Cerebellar cortex (tissue), 1 donor: ENCODE measurements at regions not wholly inside any gene's neighbourhood (a gene's known extent, or its start where the extent isn't known, plus 50 kb on each side); places are given as distances from the start of the nearest gene placed in this dataset.

Source experiments
- DNase-seq: peaks from one replicate; pipeline ENCODE4 v3.0.0-alpha.2; 2015; ENCODE audit warnings: low spot score

- peak; percentile 75 for DNase-seq
Observed at GRCh38 chr2:172230889-172231401, 128.2 kb upstream of the DLX2 start.

DNA sequence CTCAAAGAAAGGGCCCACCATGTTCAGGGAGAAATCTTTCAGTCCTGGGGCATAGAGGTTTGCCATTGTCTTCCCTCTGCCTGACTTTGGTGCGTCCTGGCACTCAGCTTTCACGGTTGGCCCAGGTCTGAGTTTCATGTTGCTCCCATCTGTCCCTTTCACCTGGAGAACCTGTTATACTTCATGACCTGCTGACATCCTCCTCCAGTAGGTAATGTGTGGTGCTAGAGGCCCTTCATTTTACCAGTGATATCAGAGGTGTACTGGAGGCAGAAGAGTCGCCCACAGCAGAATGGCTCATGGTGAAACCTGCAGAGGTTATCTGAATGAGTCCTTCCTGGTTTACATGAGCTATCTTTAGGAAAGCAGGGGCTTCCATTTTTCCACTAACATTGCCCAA is 128.8 kb upstream of the DLX2 start:
- peak; percentile 86 for DNase-seq

DNA sequence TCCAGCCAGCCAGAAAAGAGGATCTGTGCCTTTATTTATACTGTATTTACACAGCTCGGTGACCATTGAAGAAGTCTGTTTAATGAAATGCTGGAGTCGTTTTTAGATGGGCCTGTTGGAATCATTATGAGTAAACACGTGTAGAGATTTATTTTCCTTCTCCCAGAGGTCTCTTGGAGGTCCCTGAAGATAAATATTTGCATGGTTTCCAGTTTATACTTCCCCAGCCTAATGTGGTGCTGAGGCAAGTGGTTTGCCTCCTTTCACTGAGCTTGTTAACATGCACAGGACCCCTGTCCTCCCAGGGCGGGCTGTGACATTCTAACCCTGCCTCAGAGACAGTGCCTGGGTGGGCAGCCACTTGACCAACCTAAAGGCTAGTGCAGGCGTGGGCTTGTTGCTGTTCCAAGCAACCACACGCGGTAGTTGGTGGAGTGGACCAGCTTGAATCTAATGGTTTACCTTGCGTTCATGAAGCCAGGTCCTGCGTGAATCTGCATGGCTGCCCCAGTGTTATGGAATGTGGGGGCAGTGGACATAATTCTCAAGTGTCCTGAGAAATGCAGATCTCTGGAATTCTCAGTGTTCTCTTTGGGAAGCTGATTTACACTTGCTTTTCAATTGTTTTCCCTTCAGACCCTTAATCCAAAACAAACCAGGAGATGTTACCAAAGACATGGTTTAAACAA is 130.2 kb upstream of the DLX2 start:
- no peak for DNase-seq

DNA sequence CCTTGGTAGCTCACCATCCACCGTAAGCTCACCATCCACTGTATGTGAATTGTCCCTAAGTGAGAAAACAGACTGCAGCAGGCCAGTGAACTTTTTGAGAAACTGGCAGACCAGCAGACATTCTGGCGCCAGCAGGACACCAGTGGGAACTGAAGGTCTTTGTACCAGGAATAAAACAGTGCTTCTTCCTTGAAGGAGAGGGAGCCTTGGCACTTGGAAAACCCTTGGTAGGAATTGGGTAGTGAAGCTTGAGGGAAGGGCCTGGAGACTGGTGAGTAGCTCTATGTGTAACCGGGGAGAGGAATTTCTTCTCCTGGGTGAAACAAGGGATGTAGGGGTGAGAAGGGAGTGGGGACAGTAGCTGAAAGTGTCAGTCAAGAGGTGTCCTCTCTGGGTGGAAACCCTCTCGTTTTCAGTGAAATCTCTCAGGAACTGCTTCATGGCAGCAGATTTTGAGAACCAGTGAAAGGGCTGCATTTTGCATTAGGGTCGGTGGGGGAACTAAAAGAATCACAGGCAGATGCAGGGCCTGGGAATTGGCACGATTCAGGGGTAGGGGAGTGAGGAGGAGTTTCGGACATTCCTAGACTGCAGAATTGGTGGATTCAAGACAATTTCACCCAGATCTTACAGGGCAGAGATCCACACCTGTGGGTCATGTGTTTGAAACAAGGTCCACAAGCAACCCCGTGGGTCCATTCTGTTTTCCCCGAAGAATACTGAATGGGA is 131.5 kb upstream of the DLX2 start:
- no peak for DNase-seq

GRCh38 chr2:172234716-172235691 is 132.3 kb upstream of the DLX2 start:
- DNase-seq = no peak

DNA sequence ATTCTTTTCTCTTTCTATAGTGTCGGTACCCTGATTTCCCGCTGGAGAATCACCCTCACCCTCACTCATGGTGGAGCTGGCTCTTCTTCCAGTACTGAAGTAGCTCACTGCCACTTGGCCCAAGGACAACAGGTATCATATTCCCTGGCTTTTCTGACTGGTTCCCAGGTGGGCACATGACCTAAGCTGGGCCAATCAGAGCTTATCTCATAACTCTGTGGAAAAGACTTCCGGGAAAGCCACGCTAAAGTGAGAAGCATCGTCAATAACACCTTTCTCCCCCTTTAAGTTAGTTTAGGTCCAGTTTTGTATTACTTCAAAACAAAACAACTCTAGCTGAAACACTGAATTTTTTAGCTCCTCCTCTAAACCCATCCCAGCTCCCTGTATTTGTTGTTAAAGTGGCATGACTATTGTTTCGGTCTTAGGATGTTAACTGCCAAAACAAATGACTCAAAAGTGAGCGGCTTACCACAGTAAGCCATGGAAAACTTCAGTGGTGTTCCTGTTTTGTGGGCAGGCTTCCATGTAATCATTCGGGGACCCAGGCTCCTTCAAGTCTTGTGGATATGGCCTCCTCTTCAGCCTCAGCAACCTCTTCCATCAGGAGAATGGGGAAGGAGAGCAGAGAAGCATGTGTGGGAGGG is 137.4 kb upstream of the DLX2 start:
- no peak for DNase-seq

- DNase-seq = no peak
Observed at GRCh38 chr2:172241222-172241621, 138.5 kb upstream of the DLX2 start.

DNA sequence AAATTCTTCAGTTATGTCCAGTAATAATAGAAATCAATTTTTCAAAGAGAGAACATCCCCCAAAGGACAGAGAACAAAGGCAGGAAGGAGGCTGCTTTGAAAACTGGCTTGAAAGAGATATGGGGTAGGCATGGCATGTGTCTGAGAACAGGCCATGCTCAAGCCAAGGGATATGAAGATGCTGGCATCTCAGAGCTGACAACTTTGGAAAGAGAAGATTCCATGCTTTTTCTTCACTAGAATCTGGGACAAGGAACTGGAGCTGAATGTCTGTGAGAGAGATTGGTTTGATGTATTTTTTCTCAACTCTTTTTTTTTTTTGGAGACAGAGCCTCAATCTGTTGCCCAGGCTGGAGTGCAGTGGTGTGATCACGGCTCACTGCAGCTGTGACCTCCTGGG is 139.8 kb upstream of the DLX2 start:
- DNase-seq = no peak

- DNase-seq = no peak
Observed at GRCh38 chr2:172242961-172243360, 140.3 kb upstream of the DLX2 start.

DNA sequence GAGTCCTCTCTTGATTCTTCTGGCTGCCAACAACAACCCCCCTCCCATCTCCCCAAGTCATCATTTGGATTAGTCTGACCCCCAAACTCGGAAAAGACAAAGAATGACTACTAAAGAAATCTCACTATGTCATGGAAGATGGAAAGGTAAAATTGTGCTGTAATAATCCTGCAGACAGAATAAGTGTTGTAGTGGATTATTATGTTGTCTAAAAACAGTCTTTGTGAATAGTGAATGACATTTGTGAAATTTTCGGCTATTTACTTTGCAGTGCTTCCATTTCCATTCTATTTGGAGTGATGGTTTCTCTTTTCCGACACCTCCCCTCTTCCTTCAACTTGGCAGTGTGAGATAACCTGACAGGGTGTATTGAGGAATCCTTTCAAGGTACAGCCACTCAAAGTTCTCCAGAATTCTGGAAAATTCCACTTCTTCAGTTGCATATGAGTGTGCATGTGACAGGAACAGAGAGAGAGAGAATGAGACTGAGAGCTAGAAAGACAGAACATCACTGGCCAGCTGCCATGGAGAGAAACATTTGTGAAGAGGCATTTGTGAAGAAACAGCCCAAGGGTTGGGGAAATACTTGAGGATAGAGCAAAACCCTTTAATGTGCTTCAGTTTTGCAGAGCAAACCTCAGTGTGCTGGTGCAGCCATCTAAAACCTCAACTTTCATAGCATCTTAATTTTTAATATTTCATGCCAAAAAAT is 141.9 kb upstream of the DLX2 start:
- no peak for DNase-seq

DNA sequence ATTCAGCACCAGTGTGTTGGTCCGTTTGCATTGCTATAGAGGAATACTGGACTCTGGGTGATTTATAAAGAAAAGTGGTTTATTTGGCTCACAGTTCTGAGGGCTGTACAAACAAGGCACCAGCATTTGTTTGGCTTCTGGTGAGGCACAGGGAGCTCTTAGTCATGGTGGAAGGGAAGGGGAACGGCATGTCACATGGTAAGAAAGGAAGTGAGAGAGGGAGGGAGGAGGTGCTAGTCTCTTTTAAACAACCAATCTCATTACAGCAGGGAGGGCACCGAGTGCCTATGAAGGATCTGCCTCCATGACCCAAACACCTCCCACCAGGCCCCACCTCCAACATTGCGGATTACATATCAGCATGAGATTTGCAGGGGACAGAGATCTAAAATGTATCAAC is 143.9 kb upstream of the DLX2 start:
- DNase-seq = no peak

- no peak for DNase-seq
Observed at GRCh38 chr2:172247203-172247602, 144.5 kb upstream of the DLX2 start.

GRCh38 chr2:172248381-172248780 is 145.7 kb upstream of the DLX2 start:
- DNase-seq = no peak

- no peak for DNase-seq
Observed at GRCh38 chr2:172248785-172249187, 146.1 kb upstream of the DLX2 start.

- no peak for DNase-seq
Observed at GRCh38 chr2:172249334-172249733, 146.6 kb upstream of the DLX2 start.

DNA sequence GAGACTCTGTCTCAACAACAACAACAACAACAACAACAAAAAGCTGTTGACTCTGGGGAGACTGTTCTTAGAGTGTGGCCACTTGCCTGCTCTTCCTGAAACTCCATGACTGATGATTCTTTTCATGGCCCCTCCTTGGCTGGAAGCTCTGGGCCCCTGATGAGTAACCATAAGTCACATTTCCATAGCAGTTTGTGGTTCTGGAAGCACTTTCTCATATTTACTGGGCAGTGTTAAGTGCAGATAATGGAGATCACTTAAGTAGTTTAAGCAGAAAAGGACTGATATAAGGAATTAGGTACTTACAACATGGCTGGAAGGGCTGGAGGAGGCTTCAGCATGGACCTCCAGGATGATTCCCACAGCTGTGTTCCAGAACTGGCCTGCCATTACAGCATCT is 147.3 kb upstream of the DLX2 start:
- no peak for DNase-seq

GRCh38 chr2:172251231-172251630 is 148.5 kb upstream of the DLX2 start:
- no peak for DNase-seq

- DNase-seq = no peak
Observed at GRCh38 chr2:172252154-172252553, 149.5 kb upstream of the DLX2 start.

DNA sequence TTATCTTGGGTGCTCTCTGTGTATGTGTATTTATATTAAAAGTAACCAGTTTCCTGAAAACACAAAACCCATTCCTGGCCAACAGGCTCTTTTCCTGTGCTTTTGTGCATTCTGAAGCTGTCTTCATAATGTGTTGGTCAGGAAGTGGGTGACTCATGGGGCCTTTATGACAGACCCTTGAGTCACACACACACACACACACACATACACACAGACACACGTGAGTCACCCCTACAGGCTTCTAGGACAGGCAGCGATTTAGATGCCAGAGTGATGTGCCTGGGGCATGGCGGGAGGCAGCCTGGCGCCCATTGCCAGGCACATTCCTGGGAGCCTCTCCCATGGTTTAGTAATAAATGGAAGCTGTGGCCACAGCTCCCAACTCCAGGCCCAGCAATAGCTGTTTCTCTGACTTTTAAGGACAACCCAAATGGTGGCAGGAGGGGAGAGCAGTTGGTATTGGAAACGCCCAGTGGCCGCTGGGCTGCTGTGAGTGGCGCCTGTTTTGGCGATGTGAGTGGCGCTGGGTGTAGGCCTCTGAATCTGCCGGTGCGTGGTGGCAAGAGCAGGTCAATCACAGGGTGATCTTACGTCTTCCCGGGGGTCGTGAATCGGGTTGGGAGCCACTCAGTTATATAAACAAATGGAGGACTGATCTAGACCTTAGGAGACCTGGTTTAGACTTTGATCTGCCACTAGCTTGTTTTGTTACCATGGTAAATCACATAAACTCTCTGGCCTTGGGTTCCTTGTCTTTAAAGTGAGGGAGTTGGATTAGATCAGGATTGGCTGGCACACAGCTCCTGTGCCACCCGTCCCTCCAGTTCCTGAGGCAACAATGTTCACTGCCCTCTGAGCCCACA is 150.7 kb upstream of the DLX2 start:
- DNase-seq = no peak

DNA sequence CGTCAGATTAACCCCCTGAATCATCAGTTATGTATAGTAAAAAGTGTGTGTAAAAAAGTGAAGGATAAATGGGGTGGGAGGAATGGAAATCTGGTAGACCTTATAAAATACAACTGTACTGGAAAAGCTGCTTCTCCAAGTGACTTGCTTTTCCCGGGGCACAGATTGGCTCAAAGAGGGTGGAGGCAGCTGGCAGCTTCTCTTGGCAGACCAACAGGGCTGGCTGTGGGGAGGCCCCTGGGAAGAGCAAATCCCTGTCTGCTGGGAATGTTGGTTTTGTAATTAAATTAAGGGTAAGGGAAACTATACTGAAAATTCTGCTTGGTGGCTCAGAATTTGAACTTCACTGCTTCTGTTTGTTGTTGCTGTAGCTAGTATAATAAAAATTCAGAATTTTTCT is 154.2 kb upstream of the DLX2 start:
- DNase-seq = peak; percentile 81
